Endothelial cell of umbilical vein (primary cell): ENCODE measurements at regions not wholly inside any gene's neighbourhood (a gene's known extent, or its start where the extent isn't known, plus 50 kb on each side); places are given as distances from the start of the nearest gene placed in this dataset.

ENCODE experiments used
- BruUV-seq: library from RNA; stranded (reverse); fragments of 400-500 nt; replicated peaks from 2 replicates; lab custom pipeline; 2021; lab: Mats Ljungman, UMichigan
- CTCF ChIA-PET: fragments of 300-600, 350-600 bp; sonication (Branson Sonifier 250); formaldehyde crosslinking; loops from one replicate; lab custom pipeline; 2021; ENCODE audit warnings: antibody characterized with exemption, inconsistent platforms; lab: Charles Lee
- POLR2A ChIA-PET: fragments of 300-600, 350-600 bp; sonication (Branson Sonifier 250); formaldehyde crosslinking; loops from one replicate; lab custom pipeline; 2021; ENCODE audit warnings: antibody characterized with exemption, inconsistent platforms; lab: Charles Lee
- DNase-seq: peaks from one replicate; pipeline ENCODE4 v3.0.0-alpha.2; 2011; ENCODE audit warnings: low read depth, low spot score
- FAIRE-seq: peaks from 2 replicates; lab custom pipeline; 2011; peaks lifted over from hg19 to GRCh38; lab: Jason Lieb, UNC
- H2AFZ ChIP-seq: 2 replicates; pipeline ENCODE4 v1.6.0; 2012; ENCODE audit warnings: low read depth, low read length, control low read depth, inconsistent platforms
- H3K27ac ChIP-seq: 2 replicates; pipeline ENCODE4 v1.5.1; 2011; ENCODE audit warnings: low read depth, mild to moderate bottlenecking, control low read depth, low read length, moderate library complexity; ENCODE audit not compliant: insufficient read depth
- H3K27me3 ChIP-seq, 2 experiments: 2 replicates each; pipeline versions ENCODE4 v1.6.0 to v1.6.1; 2011; ENCODE audit warnings: low read length in 2 of 2, mixed read lengths in 1 of 2; ENCODE audit not compliant: control insufficient read depth in 2 of 2, insufficient read depth in 2 of 2
- H3K36me3 ChIP-seq, 2 experiments: 2 replicates in 1 of 2; 3 replicates in 1 of 2; pipeline ENCODE4 v1.5.1; 2011; ENCODE audit warnings: low read length in 2 of 2, mild to moderate bottlenecking in 1 of 2, moderate library complexity in 1 of 2; ENCODE audit not compliant: control insufficient read depth in 2 of 2, insufficient read depth in 2 of 2; ENCODE audit errors: extremely low read depth in 1 of 2
- H3K4me1 ChIP-seq: 3 replicates; pipeline ENCODE4 v1.5.1; 2011; ENCODE audit warnings: mild to moderate bottlenecking, low read length; ENCODE audit not compliant: control insufficient read depth, insufficient read depth; ENCODE audit errors: extremely low read depth
- H3K4me2 ChIP-seq: 2 replicates; pipeline ENCODE4 v1.6.1; 2011; ENCODE audit warnings: low read length, control low read depth, mixed read lengths; ENCODE audit not compliant: insufficient read depth
- H3K4me3 ChIP-seq, 3 experiments: fragments of 200-600 bp in 1 of 3; sonication (generic), shearing (Covaris generic) in 1 of 3; replicated peaks in 1 of 3; 2 replicates each; pipeline ENCODE4 v1.5.1; 2011 to 2016; ENCODE audit warnings: control low read depth in 3 of 3, low read length in 3 of 3, mild to moderate bottlenecking in 2 of 3, inconsistent platforms in 1 of 3, low read depth in 1 of 3, moderate library complexity in 1 of 3; ENCODE audit not compliant: insufficient read depth in 1 of 3
- H3K79me2 ChIP-seq: 2 replicates; pipeline ENCODE4 v1.6.0; 2012; ENCODE audit warnings: low read length, inconsistent platforms; ENCODE audit not compliant: control insufficient read depth, insufficient read depth
- H3K9ac ChIP-seq: replicated peaks from 2 replicates; pipeline ENCODE3; 2011; ENCODE audit warnings: low read length, control low read depth; ENCODE audit not compliant: insufficient read depth; ENCODE audit errors: extremely low read depth
- H3K9me1 ChIP-seq: replicated peaks from 3 replicates; pipeline ENCODE4 v1.6.0; 2011; ENCODE audit warnings: mild to moderate bottlenecking, low read length; ENCODE audit not compliant: control insufficient read depth, insufficient read depth; ENCODE audit errors: extremely low read depth
- H3K9me3 ChIP-seq: replicated peaks from 2 replicates; pipeline ENCODE4 v1.5.1; 2012; ENCODE audit warnings: low read length, inconsistent platforms; ENCODE audit not compliant: control insufficient read depth, insufficient read depth
- H4K20me1 ChIP-seq: replicated peaks from 2 replicates; pipeline ENCODE3; 2011; ENCODE audit warnings: mild to moderate bottlenecking, low read length; ENCODE audit not compliant: control insufficient read depth, insufficient read depth; ENCODE audit errors: extremely low read depth
- CTCF ChIP-seq, 2 donors: IDR thresholded peaks; 1 replicate in 1 of 2; 2 replicates in 1 of 2; pipeline ENCODE4 v1.5.1; 2011; ENCODE audit warnings: low read length in 2 of 2, mild to moderate bottlenecking in 2 of 2, moderate library complexity in 2 of 2, control low read depth in 1 of 2, inconsistent platforms in 1 of 2, low read depth in 1 of 2; ENCODE audit not compliant: insufficient read depth in 1 of 2; ENCODE audit errors: extremely low read depth in 1 of 2
- EZH2 ChIP-seq: IDR thresholded peaks from 2 replicates; pipeline ENCODE4 v1.6.1; 2012; ENCODE audit warnings: borderline replicate concordance, low read depth, mild to moderate bottlenecking, moderate library complexity, low read length, inconsistent platforms; ENCODE audit not compliant: severe bottlenecking
- FOS ChIP-seq: IDR thresholded peaks from 2 replicates; pipeline ENCODE4 v1.6.1; 2011; ENCODE audit warnings: mild to moderate bottlenecking, low read length, moderate library complexity, borderline replicate concordance; ENCODE audit not compliant: insufficient read depth
- GATA2 ChIP-seq: IDR thresholded peaks from 2 replicates; pipeline ENCODE4 v1.7.0; 2011; ENCODE audit warnings: low read depth, mild to moderate bottlenecking, moderate library complexity, mixed read lengths, low read length; ENCODE audit not compliant: insufficient read length, insufficient read depth
- JUN ChIP-seq: IDR thresholded peaks from 2 replicates; pipeline ENCODE4 v1.6.1; 2011; ENCODE audit warnings: borderline replicate concordance, low read depth; ENCODE audit not compliant: insufficient read length, insufficient read depth
- MAX ChIP-seq: IDR thresholded peaks from 2 replicates; pipeline ENCODE4 v1.6.1; 2011; ENCODE audit not compliant: insufficient read depth, insufficient read length
- MYC ChIP-seq: IDR thresholded peaks from one replicate; pipeline ENCODE4 v1.6.1; 2011; ENCODE audit warnings: mild to moderate bottlenecking, low read depth, low read length
- POLR2A ChIP-seq: IDR thresholded peaks from 2 replicates; pipeline ENCODE4 v1.6.1; 2012; ENCODE audit warnings: low read depth, mild to moderate bottlenecking, control low read depth, low read length
- POLR2AphosphoS5 ChIP-seq: IDR thresholded peaks from 2 replicates; pipeline ENCODE4 v1.6.1; 2012; ENCODE audit warnings: low read depth, mild to moderate bottlenecking, control low read depth, low read length, moderate library complexity; ENCODE audit not compliant: insufficient read depth
- dilution Hi-C: fragments of 300-500 bp; cut with MboI; formaldehyde crosslinking; loops from one replicate; pipeline ENCODE4 v1.15.0; 2019; ENCODE audit warnings: low sequenced_read_pairs; ENCODE audit not compliant: extremely low pct_ligation_motif_present
- intact Hi-C: fragments of 100-400 bp; cut with micrococcal nuclease; formaldehyde crosslinking; loops from one replicate; pipeline ENCODE4 v1.10.0; 2022

- BruUV-seq, result no TSS peak
- POLR2A ChIA-PET, result no interaction called here
- CTCF ChIA-PET, result no interaction called here
- no peaks in the 10 kb centered on the region for H3K27me3 ChIP-seq
- no peaks in the 10 kb centered on the region for H3K79me2 ChIP-seq
- H3K4me2 ChIP-seq, result no peak overlapping the region
- intact Hi-C loops (no loop called here), dilution Hi-C loops (no loop called here)
- no peak overlapping the region for H3K9ac ChIP-seq
- no peaks in the 10 kb centered on the region for H3K36me3 ChIP-seq
- H3K4me1 ChIP-seq, result no peaks in the 10 kb centered on the region
- no peak overlapping the region for H2AFZ ChIP-seq
- no peak overlapping the region for H3K4me3 ChIP-seq
- DNase-seq (no peak), FAIRE-seq (no peak)
- H3K9me3 ChIP-seq, result no peaks in the 10 kb centered on the region
- H3K9me1 ChIP-seq, result no peaks in the 10 kb centered on the region
- TF ChIP-seq POLR2AphosphoS5 (no peak), POLR2A (no peak), GATA2 (no peak), MYC (no peak), JUN (no peak), MAX (no peak), CTCF (IDR thresholded peaks at IDR 0.05; ENCODE audit: extremely low read depth in 1 of 2, insufficient read depth in 1 of 2, low read depth in 1 of 2, low read length in 2 of 2) (no peak), FOS (no peak), EZH2 (no peak)
- H3K27ac ChIP-seq, result no peak overlapping the region
- no peaks in the 10 kb centered on the region for H4K20me1 ChIP-seq
These were observed 681.5 kb upstream of the FAM98A start for GRCh38 chr2:34280606-34281005.
